NOMO-1 (cell line): ENCODE measurements at regions not wholly inside any gene's neighbourhood (a gene's known extent, or its start where the extent isn't known, plus 50 kb on each side); places are given as distances from the start of the nearest gene placed in this dataset.

ENCODE experiments used
- DNase-seq, 2 experiments: peaks; one replicate each; lab custom pipeline; 2025; ENCODE audit not compliant: unreplicated experiment in 2 of 2; lab: John Stamatoyannopoulos, UW

DNA sequence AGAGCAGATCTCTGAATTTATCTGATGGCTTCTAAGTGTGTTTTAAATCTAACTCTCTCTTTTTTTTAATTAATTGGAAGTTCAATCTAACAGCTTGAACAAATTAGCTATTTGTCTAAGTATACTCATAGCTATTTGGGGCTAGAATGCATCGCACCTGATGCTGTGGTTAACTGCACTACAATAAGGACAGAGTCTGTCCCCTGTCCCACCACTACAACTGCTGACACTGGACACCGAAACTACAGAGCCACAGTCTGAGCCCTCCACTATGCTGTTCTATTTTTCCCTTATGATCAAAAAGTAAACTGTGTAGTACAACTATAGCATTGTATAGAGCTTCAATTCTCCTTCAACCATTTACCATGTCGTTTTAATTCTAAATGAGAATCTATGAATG, 89.4 kb upstream of the AHR start:
- DNase-seq: no peak

DNA sequence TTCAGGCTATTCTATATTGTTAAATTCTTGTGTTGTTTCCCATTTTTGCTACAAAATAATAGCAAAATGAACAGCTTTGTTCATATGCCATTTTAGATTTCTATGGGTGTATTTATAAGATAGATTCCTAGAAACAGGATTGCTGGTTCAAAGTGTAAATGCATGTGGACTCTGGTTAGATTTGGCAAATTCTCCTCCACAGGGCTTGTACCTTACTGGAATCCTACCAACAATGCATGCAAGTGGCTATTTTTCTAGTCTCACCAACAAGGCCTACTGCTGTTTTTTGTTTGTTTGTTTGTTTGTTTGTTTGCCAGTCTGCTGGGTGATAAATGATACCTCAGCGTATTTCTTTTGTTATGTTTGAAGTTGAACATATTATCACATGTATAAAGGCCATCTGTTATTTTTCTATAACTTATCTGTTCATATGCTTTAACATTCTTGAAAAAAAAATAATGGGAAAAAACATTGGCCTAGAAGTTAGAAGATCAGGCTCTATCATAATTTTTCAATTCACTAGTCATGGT, 87.1 kb upstream of the AHR start:
- no peak for DNase-seq

DNA sequence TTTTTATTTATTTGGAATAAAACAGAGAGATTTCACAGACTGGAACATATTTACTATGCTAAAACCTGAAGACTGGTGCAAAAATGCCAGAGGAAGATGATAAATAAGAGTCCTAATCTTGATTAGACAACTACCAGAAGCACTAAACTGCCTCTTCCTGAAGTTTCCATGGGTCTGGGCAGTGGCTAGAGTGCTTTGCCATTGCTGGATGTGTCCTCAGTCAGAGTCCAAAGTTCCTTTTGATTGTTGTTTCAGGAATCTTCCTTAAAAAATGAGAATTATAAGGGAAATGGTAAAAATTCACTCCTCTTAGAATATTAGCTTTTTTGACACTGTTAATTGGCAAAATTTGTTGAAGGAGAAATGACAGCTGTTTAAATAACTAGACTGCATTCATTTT, 86.3 kb upstream of the AHR start:
- DNase-seq: no peak

DNA sequence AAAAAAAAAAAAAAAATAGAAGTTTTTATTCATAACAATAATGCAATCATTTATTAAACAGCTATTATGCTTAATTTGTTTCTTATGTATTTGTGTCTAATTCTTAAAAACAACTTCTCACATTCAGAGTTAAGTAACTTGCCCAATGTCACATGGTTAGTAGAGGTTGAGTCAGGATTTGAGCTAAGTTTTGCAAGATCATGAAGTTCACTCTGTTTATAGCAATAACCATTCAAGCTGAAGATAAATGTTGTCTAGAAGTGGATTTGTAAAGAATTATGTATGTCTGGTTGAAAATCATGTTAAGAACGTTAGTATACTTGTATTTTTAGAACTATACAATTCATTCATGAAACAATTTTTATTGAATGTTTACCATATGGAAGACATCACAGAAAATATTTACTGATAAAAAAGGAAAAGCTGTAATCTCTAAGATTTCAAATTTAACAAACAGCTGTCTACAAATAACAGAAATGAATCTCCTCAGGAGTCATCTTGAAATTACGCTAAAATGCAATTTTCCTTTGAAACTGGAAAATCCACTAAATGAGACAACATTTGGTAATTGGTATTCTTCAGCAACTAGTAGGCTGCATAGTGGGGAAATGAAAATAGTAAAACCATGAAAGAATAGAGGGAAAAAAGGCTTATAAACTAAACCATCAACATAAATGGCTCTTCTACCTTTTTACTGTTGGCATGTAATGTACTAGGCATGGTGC, 70.5 kb upstream of the AHR start:
- peak; percentile 70 to 82 for DNase-seq

DNA sequence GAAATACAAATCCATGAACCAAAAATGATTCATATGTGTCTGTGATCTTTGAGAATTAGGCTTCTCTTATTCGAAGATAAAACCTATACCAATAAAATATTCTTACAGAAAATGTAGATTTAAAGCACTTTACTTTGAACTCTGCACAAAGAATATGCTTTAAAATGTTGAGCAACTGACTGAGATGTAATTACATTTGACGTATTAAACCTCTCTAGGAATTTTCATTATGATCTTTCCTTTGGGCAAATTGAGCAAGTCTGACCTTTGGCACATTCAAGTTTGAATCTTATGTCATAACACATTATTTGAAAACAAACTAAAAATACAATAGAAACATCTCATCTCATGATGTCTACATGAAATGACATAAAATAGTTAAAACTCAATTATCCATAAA, 69.2 kb upstream of the AHR start:
- no peak for DNase-seq

DNA sequence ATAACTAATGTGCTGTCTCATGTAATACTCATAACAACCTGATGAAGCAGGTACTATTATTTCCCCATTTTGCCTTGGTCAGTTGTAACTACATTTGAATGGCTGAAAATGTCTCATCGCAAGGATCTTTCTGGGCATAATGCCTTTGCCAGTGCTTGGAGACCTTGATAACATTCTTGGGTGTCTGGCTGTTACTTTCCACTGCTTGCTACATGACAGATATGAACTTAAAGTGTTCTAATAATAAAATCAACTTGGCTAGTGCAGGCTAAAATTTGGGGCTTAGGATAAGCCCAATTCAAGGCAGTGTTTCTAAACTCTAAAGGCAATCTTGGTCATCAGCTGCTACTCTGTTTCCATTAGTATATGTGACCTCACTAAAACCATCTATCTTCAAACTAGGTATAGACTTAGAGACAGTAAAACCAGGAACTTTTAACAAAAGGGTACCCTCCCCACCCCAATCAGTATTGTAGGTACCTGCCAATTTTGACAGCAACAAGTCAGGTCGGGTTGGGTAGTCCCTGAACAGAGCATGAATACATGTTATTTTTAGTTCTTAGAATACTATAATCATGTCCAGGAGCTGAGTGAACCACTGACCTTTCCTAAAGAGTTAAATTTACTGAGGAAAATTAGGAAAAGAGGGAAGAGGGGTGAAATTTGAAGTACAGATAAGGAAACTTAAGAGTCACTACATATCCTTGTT, 68.2 kb upstream of the AHR start:
- no peak for DNase-seq

DNA sequence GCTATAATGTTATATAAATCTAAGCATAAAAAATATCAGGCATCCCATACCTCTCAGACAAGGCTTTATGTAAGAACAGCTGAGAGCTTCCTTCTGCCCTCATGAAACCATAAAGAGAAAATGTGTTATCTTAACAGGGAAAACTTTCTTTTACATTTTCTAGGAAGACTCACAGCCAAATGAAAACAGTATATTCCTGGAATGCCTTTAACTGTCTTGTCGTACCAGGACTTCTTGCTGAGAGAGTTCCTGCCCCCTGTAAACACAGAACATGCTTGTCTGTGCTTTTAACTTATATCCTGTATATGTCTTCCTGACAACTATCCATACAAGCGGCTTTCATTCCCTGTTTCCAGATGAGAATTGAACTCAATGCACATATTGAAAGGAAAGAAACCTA, 64.8 kb upstream of the AHR start:
- DNase-seq: no peak

DNA sequence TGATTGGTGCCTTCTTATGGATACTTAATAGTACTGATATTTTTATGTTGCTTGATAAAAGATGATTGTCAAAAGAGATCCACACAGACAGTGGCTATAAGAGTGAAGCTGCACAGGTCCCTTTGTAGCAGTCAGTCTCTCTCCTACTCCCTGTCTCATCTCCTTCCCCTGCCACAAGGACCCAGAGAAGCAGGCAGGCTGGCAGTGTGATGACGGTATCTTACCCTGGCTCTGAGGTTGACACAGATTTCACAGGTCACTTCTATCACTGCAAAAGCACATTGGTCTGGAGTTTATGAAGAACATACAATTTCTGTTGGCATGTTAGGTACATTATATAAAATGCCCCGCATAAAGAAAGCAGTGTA, 64.4 kb upstream of the AHR start:
- DNase-seq: peak in 1 of 2 experiments; percentile 81

DNA sequence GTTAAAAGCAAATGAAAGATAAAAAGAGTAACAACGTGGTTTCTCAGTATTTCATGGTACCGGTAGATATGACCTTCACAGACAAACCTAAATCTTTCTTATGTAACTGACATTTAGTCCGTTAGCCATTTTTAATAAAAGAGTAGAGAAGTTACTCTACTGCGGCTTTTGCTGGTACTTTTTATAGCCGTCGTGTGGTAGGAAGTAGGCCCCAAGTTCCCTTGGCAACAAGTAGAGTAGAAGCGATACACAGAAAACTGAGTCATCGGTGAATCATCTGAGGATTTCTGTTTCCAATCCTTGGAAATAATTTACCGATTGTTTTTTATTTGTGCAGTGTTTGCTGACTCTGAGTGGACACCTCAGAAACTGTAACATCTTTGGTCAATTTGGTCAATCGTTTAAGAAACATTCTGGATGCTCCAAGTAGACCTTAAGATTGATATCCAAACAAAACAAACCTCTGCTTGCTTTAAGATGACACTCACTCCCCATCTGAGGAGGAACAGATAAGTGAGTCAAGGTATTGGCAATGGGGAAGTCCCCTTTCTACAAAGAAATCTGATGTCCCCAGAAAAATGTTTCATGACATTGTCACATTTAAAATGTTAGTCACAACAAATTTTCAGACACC, 63.9 kb upstream of the AHR start:
- peak; percentile 89 to 98 for DNase-seq

DNA sequence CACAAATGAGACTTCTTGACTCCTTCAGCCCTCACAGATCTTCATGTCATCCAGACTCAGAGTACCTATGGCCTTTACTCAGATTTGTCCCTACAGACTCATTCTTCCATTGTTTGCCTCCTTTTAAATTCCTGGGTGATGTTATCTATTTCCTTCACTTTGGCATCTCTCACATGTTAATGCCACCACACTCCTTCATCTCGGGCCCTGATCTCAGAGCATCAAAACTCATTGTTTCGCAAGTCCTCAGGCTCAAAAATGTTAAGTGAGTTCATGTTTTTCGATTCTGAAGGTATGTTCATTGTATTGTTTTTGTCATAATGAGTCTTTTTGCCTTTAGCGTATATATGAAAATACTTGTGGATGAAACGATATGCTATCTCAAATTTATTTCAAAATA, 62.3 kb upstream of the AHR start:
- DNase-seq: no peak

DNA sequence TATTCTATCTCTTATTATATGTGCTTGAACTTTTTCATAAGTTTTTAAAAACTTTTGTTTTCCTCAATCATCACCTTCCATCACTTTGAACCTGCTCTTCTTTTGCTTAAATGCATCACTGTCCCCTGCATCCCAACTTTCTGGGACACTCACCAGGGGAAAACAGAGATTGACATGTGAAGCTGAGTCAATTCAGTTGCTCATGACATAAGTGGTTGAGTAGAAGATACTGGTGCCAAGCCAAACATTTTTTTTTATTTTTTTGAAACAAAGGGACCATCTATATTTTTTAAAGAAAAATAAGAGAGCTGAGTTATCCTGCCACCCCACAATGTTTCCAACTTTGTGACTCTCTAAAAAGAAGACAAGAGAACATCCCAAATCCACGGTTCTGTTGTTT, 61.8 kb upstream of the AHR start:
- DNase-seq: no peak

DNA sequence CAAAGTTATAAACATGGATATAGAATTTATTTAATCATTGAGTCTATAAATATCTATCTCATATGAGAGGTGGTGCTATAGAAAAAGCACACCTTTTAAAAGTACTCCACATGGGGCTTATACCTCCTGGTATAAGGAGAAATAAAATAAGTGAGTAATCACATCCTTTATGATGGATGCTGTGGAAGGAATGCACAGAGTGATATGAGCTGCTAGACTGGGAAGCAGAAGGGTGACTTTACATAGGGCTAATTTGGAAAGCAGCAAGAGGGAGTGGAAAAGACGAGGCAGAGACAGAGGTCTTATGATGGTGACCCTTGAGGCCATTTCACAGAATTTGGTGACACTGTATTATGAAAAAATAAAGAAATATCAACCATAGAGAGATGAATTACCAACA, 59.4 kb upstream of the AHR start:
- no peak for DNase-seq

DNA sequence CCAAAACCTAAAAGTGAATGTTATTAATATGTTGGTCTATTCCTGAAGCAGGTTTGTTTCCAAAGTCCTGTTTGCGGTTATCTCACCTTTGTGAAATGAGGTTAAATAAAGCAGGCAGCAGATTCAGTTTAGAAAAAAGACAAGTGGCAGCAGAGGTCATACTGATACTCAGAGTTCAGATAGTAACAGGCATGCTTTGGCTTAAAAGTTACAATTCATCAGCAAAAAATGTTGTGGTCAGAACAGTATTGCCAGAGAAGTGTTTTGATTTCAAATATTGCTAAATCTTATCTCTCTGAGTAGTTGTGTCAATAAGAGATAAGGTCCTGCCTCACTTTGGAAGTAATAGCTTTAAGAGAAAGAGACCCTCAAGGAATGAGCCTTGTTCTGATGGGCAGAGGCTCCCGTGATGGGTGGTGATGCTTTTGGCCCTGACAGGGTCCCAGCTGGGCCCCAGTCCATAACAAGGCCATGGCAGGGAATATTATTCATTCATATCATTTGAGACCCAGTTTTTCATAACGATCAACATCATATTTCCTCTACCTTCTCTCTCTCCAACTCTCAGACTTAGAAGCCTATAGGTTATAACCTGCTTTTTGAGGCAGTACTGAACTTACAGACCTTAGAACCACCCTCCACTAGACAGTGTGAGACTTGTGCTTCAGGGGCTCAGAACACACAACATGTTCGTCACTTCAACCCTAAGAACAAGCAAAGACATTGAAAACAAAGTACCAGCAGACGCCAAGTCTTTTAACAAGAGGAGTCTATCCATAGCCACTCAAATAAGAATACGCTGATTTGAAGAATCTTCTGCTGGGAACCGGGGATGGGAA, 58.5 kb upstream of the AHR start:
- DNase-seq: no peak

DNA sequence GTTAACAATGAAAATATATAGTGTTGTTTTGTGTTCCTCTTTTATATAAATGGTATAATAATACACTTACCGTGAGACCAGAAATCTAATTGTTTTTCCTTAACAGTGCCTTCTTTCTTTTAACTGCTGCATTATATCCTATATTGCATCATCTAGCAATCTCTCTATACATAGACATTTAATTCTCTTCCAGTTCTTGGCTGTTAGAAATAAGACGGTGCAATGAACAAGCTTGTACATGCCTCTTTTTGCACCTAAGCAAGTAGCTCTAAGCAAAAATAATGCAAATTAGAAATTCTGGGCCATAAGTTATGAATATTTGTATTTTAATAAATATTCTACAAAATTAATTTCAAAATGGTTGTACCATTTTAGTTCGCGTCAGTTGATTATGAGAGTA, 55.9 kb upstream of the AHR start:
- DNase-seq: no peak

DNA sequence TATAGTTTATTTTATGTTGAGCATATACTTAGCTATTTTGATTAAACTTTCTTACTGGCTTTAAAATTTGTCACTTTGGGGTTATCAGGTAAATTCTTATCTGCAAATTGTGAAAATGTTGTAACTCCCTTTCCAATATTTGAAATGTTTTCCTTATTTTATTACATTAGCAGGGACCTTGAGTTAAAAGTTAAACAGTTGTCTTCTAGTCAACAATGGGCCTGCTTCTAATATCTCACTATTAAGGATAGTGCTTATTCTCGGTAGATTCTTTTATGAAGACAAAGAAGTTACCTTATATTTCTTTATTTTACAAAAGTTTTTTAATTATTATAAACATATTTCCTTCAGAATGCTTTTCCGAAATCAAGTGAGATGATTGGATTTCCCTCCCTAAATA, 53.7 kb upstream of the AHR start:
- DNase-seq: no peak

DNA sequence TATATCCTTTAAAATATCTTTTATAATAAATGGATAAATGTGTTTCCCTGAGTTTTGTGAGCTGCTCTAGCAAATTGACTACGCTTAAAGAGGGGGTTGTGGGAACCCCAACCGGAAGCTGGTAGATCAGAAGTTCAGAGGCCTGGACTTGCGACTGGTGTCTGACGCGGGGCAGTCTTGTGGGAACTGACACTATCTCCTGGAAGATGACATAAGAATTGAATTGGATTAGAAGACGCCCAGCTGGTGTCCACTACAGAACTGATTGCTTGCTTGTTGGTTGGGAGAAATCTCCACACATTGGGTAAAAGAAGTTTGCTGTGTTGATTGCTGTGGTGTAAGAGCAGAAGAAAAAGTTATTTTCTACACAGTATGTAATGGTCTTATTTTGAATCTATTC, 51.1 kb upstream of the AHR start:
- DNase-seq: no peak

DNA sequence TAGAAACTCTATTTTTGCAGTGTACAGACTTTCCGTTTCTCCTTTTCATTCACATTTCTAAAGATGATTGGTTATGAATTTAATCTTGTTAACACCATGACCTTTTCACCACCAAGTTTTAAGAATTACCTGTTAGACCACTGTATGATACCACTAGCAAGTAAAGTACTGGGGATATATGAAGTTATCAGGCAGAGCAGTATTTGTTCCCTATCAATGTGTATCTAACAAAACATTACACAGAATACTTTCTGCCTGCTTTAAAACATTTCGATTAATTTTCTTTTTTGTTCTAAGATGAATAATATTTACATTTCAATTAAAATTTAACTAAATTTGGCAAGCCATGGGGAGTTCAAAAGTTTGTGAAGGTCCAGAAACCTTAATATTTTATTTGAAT, 49.9 kb upstream of the AHR start:
- DNase-seq: no peak
